Astrocyte of the spinal cord (primary cell): ENCODE measurements at regions not wholly inside any gene's neighbourhood (a gene's known extent, or its start where the extent isn't known, plus 50 kb on each side); places are given as distances from the start of the nearest gene placed in this dataset.
"Not testable (repeated sequence)": the region's sequence is repeated elsewhere in the genome, so short reads cannot be mapped to it uniquely, and the experiment has no call there.

ENCODE experiments used
- DNase-seq: peaks from one replicate; pipeline ENCODE4 v3.0.0; 2011; ENCODE audit warnings: low read depth, low spot score
- H3K4me3 ChIP-seq: 2 replicates; pipeline ENCODE4 v1.5.1; 2011; ENCODE audit warnings: low read depth, mild to moderate bottlenecking, low read length, moderate library complexity
- in situ Hi-C: cut with HindIII; loops from 2 replicates; pipeline ENCODE4 v1.10.0; 2017; ENCODE audit warnings: low sequenced_read_pairs
- TF ChIP-seq, protein P1 (sequence below): IDR thresholded peaks from 2 replicates; pipeline ENCODE4 v1.5.1; 2012; ENCODE audit warnings: low read depth, mild to moderate bottlenecking, low read length, inconsistent platforms

DNA sequence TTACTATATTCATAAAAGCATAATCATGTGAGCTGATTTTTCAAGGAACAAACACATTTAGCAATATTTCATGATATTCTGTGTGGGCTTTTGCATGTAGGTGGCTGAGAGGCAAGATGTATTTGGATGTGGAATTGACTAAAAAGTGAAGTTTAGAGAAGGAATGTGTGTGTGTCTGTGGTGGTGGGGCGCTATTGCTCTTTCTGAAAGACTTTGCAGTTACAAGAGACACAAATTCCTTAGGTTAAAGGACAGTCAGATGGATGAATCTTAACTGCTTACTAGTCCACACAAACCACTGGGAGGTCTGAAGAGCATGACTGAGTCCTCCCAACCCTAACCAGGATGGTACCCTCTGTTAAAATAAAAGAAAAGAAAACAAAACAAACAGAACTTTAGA lies 200.1 kb downstream of the SDHAF3 start:
- no peak overlapping the region for H3K4me3 ChIP-seq
- no peak for DNase-seq
- TF ChIP-seq, protein P1, sequence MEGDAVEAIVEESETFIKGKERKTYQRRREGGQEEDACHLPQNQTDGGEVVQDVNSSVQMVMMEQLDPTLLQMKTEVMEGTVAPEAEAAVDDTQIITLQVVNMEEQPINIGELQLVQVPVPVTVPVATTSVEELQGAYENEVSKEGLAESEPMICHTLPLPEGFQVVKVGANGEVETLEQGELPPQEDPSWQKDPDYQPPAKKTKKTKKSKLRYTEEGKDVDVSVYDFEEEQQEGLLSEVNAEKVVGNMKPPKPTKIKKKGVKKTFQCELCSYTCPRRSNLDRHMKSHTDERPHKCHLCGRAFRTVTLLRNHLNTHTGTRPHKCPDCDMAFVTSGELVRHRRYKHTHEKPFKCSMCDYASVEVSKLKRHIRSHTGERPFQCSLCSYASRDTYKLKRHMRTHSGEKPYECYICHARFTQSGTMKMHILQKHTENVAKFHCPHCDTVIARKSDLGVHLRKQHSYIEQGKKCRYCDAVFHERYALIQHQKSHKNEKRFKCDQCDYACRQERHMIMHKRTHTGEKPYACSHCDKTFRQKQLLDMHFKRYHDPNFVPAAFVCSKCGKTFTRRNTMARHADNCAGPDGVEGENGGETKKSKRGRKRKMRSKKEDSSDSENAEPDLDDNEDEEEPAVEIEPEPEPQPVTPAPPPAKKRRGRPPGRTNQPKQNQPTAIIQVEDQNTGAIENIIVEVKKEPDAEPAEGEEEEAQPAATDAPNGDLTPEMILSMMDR = no peak
- in situ Hi-C loops = no loop called here

DNA sequence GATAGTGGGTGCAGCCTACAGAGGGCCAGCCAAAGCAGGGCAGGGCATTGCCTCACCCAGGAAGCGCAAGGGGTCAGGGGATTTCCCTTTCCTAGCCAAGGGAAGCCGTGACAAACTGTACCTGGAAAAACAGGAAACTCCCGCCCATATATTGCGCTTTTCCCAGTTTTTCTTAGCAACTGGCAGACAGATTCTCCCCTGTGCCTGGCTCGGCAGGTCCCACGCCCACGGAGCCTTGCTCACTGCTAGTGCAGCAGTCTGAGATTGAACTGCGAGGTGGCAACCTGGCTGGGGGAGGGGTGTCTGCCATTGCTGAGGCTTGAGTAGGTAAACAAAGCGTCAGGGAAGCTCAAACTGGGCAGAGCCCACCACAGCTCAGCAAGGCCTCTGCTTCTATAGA lies 212.4 kb downstream of the SDHAF3 start:
- DNase-seq, in situ Hi-C loops, H3K4me3 ChIP-seq: not testable (repeated sequence)

DNA sequence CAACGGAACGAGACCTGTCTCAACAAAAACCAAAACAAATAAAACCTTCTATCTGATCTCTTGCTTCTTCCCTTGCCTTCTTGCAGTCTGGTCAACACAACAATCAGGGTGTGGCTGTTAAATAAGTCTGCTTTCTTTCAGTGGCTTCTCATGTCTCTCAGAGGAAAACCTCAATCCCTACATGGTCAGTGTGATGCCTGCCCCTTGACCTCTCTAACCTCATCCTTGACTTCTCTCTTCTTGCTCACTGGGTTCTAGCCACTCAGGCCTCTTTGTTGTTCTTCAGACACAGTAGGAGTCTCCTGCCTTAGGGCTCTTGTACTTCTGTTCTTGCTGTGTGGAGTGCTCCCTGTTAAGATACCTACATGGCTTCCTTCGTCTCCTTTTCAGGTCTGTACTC lies 220.4 kb downstream of the SDHAF3 start:
- in situ Hi-C loops = no loop called here
- TF ChIP-seq, protein P1 = no peak
- H3K4me3 ChIP-seq = no peak overlapping the region
- no peak for DNase-seq

DNA sequence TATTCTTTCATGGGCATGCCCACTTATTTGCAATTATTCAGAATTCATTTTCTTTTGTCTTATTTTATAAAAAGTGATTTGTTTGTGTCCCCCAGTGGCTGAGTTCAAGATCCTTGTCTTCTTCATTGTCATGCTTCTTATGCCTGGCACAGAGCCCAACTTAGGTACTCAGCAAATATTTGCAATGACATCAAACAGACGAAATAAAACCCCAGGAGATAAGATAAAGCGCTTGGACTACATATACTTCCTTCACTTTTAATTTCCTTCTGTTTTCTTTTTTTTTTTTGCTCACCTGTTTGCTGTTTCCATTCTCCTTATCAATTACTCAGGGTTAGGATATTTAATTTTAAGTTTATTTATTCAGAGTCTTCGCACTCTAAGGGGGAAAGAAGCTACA lies 225.0 kb downstream of the SDHAF3 start:
- no peak for DNase-seq
- no peak overlapping the region for H3K4me3 ChIP-seq
- in situ Hi-C loops = no loop called here
- TF ChIP-seq, protein P1 = no peak

DNA sequence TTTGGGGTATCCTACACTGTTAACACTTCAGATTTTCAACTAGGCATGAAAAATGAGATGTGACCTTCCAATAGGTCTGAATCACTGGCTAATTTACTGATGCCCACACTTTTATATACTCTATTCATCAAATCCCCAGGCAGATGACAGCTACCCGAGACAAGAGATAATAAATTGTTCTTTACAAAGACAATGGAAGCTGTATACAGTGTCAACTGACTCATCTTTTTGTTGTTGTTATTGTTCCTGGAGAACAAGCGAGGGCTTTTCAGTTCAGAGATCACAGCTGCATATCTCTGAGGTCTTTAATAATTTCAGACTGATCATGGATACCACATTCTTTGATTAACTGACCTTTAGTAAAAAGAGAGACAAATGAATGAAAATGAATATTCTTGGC lies 228.9 kb downstream of the SDHAF3 start:
- DNase-seq = no peak
- no peak overlapping the region for H3K4me3 ChIP-seq
- TF ChIP-seq, protein P1 = no peak
- in situ Hi-C loops = no loop called here

DNA sequence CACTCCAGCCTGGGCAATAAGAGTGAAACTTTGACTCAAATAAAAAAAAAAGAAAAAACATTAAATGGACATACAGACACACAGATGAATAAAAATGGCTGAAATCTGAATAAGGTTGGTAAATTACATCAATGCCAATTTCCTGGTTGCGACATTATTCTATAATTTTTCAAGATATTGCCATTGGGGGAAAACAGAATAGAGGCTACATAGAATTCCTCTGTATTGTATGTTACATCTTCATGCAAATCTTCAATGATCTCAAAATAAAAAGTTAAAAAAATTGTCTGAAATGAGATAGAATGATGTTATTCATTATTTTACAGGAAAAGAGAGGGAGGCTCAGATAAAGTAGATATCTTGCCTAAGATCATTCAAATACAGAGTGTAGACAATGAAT lies 234.0 kb downstream of the SDHAF3 start:
- H3K4me3 ChIP-seq = no peak overlapping the region
- in situ Hi-C loops = no loop called here
- no peak for DNase-seq
- TF ChIP-seq, protein P1 = no peak

DNA sequence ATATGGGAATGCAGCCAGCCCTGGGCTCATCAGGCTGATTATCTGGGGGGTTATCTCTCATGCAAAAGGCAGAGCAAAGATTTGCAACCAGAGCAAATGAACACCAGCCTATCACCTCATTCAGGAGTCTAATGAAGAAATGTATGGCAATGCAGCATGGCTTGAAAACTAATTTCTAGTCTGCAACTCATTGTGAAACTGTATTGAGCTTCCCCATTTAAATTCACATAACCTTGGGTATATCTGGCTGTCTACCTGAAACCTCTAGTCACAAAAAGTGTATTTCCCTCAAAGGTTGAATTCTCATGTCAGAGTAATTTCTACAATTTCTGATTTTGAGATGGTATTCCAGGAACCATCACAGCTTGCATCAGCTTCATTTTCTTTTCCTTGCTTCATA lies 240.0 kb downstream of the SDHAF3 start:
- TF ChIP-seq, protein P1 = no peak
- no peak for DNase-seq
- H3K4me3 ChIP-seq = no peak overlapping the region
- in situ Hi-C loops = no loop called here
